ENCODE measurements at regions not wholly inside any gene's neighbourhood (a gene's known extent, or its start where the extent isn't known, plus 50 kb on each side); places are given as distances from the start of the nearest gene placed in this dataset.

- TF ChIP-seq KLF10 (tag by site-specific recombination; IDR thresholded peaks at IDR 0.05), result no peak
- TF ChIP-seq ZNF513 (tag by site-specific recombination; IDR thresholded peaks at IDR 0.05), result no peak
- no peak for TF ChIP-seq ZNF37A (tag by site-specific recombination; IDR thresholded peaks at IDR 0.05)
- TF ChIP-seq ZEB2 (tag by site-specific recombination; IDR thresholded peaks at IDR 0.05), result no peak
Observed at GRCh38 chr4:130163701-130164100, 1067.7 kb downstream of the C4orf33 start (continued).

GRCh38 chr4:130165381-130165780 lies 1069.4 kb downstream of the C4orf33 start:
- ChIA-PET POLR2A (no interaction called here), CTCF (no interaction called here)
- H3K9me3 ChIP-seq (ENCODE audit: control insufficient read depth, insufficient read depth, low read depth, low read length), result no peaks in the 10 kb centered on the region
- no peaks in the 10 kb centered on the region for H3K4me1 ChIP-seq (ENCODE audit: control insufficient read depth, insufficient read depth, low read length)
- H3K27ac ChIP-seq (ENCODE audit: extremely low read depth, low read depth, low read length), result no peak overlapping the region
- H3K36me3 ChIP-seq (ENCODE audit: control insufficient read depth in 2 of 2, insufficient read depth in 1 of 2, low read length in 2 of 2), result no peaks in the 10 kb centered on the region
- TF ChIP-seq ZNF473 (tag by site-specific recombination; IDR thresholded peaks at IDR 0.05), result no peak
- no peak for TF ChIP-seq ZNF670 (tag by site-specific recombination; IDR thresholded peaks at IDR 0.05; ENCODE audit: low read depth)
- no peak for TF ChIP-seq ZNF350 (tag by site-specific recombination; IDR thresholded peaks at IDR 0.05)
- TF ChIP-seq ZNF558 (tag by site-specific recombination; IDR thresholded peaks at IDR 0.05), result no peak
- TF ChIP-seq ZNF132 (tag by site-specific recombination; IDR thresholded peaks at IDR 0.05; ENCODE audit: borderline replicate concordance), result no peak
- no peak for TF ChIP-seq ZNF362 (tag by site-specific recombination; IDR thresholded peaks at IDR 0.05)
- TF ChIP-seq ZNF155 (tag by site-specific recombination; IDR thresholded peaks at IDR 0.05), result no peak
- no peak for TF ChIP-seq ZNF544 (tag by site-specific recombination; IDR thresholded peaks at IDR 0.05)
- H3K4me3 ChIP-seq (ENCODE audit: low read depth, low read length), result no peak overlapping the region

GRCh38 chr4:130172156-130172555 lies 1076.2 kb downstream of the C4orf33 start:
- no peak for TF ChIP-seq ZNF114 (tag by site-specific recombination; IDR thresholded peaks at IDR 0.05)
- no peak for TF ChIP-seq ZNF48 (tag by site-specific recombination; IDR thresholded peaks at IDR 0.05)
- TF ChIP-seq ZNF121 (tag by site-specific recombination; IDR thresholded peaks at IDR 0.05), result no peak
- no peak for TF ChIP-seq ZNF211 (tag by site-specific recombination; IDR thresholded peaks at IDR 0.05; ENCODE audit: low read depth)
- TF ChIP-seq ZNF362 (tag by site-specific recombination; IDR thresholded peaks at IDR 0.05), result no peak
- TF ChIP-seq, protein P1, sequence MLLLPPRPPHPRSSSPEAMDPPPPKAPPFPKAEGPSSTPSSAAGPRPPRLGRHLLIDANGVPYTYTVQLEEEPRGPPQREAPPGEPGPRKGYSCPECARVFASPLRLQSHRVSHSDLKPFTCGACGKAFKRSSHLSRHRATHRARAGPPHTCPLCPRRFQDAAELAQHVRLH (tag by site-specific recombination; IDR thresholded peaks at IDR 0.05), result no peak
- no peak for TF ChIP-seq ZBTB49 (tag by site-specific recombination; IDR thresholded peaks at IDR 0.05; ENCODE audit: low read depth)
- TF ChIP-seq, protein P2, sequence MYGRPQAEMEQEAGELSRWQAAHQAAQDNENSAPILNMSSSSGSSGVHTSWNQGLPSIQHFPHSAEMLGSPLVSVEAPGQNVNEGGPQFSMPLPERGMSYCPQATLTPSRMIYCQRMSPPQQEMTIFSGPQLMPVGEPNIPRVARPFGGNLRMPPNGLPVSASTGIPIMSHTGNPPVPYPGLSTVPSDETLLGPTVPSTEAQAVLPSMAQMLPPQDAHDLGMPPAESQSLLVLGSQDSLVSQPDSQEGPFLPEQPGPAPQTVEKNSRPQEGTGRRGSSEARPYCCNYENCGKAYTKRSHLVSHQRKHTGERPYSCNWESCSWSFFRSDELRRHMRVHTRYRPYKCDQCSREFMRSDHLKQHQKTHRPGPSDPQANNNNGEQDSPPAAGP (tag by site-specific recombination; IDR thresholded peaks at IDR 0.05), result no peak
- TF ChIP-seq ZBTB21 (tag by site-specific recombination; IDR thresholded peaks at IDR 0.05), result no peak
- TF ChIP-seq, protein P3, sequence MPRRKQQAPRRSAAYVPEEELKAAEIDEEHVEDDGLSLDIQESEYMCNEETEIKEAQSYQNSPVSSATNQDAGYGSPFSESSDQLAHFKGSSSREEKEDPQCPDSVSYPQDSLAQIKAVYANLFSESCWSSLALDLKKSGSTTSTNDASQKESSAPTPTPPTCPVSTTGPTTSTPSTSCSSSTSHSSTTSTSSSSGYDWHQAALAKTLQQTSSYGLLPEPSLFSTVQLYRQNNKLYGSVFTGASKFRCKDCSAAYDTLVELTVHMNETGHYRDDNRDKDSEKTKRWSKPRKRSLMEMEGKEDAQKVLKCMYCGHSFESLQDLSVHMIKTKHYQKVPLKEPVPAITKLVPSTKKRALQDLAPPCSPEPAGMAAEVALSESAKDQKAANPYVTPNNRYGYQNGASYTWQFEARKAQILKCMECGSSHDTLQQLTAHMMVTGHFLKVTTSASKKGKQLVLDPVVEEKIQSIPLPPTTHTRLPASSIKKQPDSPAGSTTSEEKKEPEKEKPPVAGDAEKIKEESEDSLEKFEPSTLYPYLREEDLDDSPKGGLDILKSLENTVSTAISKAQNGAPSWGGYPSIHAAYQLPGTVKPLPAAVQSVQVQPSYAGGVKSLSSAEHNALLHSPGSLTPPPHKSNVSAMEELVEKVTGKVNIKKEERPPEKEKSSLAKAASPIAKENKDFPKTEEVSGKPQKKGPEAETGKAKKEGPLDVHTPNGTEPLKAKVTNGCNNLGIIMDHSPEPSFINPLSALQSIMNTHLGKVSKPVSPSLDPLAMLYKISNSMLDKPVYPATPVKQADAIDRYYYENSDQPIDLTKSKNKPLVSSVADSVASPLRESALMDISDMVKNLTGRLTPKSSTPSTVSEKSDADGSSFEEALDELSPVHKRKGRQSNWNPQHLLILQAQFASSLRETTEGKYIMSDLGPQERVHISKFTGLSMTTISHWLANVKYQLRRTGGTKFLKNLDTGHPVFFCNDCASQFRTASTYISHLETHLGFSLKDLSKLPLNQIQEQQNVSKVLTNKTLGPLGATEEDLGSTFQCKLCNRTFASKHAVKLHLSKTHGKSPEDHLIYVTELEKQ (tag by site-specific recombination; IDR thresholded peaks at IDR 0.05; ENCODE audit: borderline replicate concordance), result no peak
- no peak for TF ChIP-seq TCF7L2 (IDR thresholded peaks at IDR 0.05; ENCODE audit: borderline replicate concordance, low read depth, low read length)
- TF ChIP-seq SP3 (tag by site-specific recombination; IDR thresholded peaks at IDR 0.05), result no peak
- TF ChIP-seq KLF10 (tag by site-specific recombination; IDR thresholded peaks at IDR 0.05), result no peak
- ChIA-PET POLR2A (no interaction called here), CTCF (no interaction called here)
- Histone ChIP-seq H3K4me3 (ENCODE audit: low read depth, low read length) (no peak overlapping the region), H3K4me1 (ENCODE audit: control insufficient read depth, insufficient read depth, low read length) (no peaks in the 10 kb centered on the region), H3K27ac (ENCODE audit: extremely low read depth, low read depth, low read length) (no peak overlapping the region), H3K9me3 (ENCODE audit: control insufficient read depth, insufficient read depth, low read depth, low read length) (no peaks in the 10 kb centered on the region), H3K36me3 (ENCODE audit: control insufficient read depth in 2 of 2, insufficient read depth in 1 of 2, low read length in 2 of 2) (no peaks in the 10 kb centered on the region)

Data from HEK293 (cell line).